ENCODE measurements at regions not wholly inside any gene's neighbourhood (a gene's known extent, or its start where the extent isn't known, plus 50 kb on each side); places are given as distances from the start of the nearest gene placed in this dataset.

DNA sequence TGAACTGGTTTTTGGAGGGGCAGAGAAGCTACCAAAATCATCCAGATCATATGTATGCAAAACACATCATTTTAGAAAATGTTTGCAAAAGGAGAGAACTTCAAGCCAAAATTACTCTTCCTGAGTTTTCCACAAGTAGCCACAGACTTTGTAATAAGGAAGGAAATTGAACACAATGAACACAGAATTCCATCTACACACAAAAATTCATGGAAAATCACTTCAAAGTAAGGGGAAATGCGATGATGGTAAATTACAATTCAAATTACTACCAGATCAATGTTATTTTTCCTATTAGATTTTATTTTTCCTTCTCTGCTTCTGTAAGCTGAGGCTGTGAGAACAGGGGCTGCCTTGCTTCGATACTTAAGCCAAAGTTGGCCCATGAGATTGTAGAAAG is 172.1 kb upstream of the ARL4C start:
- TF ChIP-seq, protein P1, sequence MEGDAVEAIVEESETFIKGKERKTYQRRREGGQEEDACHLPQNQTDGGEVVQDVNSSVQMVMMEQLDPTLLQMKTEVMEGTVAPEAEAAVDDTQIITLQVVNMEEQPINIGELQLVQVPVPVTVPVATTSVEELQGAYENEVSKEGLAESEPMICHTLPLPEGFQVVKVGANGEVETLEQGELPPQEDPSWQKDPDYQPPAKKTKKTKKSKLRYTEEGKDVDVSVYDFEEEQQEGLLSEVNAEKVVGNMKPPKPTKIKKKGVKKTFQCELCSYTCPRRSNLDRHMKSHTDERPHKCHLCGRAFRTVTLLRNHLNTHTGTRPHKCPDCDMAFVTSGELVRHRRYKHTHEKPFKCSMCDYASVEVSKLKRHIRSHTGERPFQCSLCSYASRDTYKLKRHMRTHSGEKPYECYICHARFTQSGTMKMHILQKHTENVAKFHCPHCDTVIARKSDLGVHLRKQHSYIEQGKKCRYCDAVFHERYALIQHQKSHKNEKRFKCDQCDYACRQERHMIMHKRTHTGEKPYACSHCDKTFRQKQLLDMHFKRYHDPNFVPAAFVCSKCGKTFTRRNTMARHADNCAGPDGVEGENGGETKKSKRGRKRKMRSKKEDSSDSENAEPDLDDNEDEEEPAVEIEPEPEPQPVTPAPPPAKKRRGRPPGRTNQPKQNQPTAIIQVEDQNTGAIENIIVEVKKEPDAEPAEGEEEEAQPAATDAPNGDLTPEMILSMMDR (IDR thresholded peaks at IDR 0.05) = no peak
- TF ChIP-seq POLR2A (IDR thresholded peaks at IDR 0.05) = no peak
- TF ChIP-seq EP300 (IDR thresholded peaks at IDR 0.05) = no peak

Measured in tibial nerve (tissue), 4 donors.